Caco-2 (cell line): ENCODE measurements at regions not wholly inside any gene's neighbourhood (a gene's known extent, or its start where the extent isn't known, plus 50 kb on each side); places are given as distances from the start of the nearest gene placed in this dataset.
"Not testable (repeated sequence)": the region's sequence is repeated elsewhere in the genome, so short reads cannot be mapped to it uniquely, and the experiment has no call there.

ENCODE experiments used
- BruUV-seq: library from RNA; stranded (reverse); fragments of 400-500 nt; replicated peaks from 2 replicates; lab custom pipeline; 2021; lab: Mats Ljungman, UMichigan
- CTCF ChIA-PET: fragments of 300-600 bp; sonication (Branson Sonifier 250); formaldehyde crosslinking; loops from one replicate; lab custom pipeline; 2022; ENCODE audit warnings: antibody characterized with exemption; lab: Charles Lee
- POLR2A ChIA-PET: fragments of 300-600 bp; sonication (Branson Sonifier 250); formaldehyde crosslinking; loops from one replicate; lab custom pipeline; 2022; ENCODE audit warnings: antibody characterized with exemption; lab: Charles Lee
- DNase-seq, 2 experiments: peaks; one replicate each; pipeline versions ENCODE4 v3.0.0 to v3.0.0-alpha.2; 2020 to 2022
- H3K27me3 ChIP-seq: replicated peaks from 2 replicates; pipeline ENCODE4 v1.6.0; 2011; ENCODE audit warnings: low read length; ENCODE audit not compliant: control insufficient read depth, insufficient read depth
- H3K36me3 ChIP-seq: 2 replicates; pipeline ENCODE4 v1.5.1; 2011; ENCODE audit warnings: low read length; ENCODE audit not compliant: control insufficient read depth, insufficient read depth
- H3K4me1 ChIP-seq: fragments of 250-450 bp; sonication (Bioruptor Pico); 2 replicates; pipeline ENCODE4 v1.5.1; 2020; ENCODE audit warnings: mild to moderate bottlenecking
- H3K4me3 ChIP-seq: 2 replicates; pipeline ENCODE4 v1.5.1; 2011; ENCODE audit warnings: low read depth, mild to moderate bottlenecking, control low read depth, low read length
- H3K9me3 ChIP-seq: fragments of 250-450 bp; sonication (Bioruptor Pico); 2 replicates; pipeline ENCODE4 v1.5.1; 2020; ENCODE audit warnings: mild to moderate bottlenecking, moderate library complexity
- H3K27ac Mint-ChIP-seq: one replicate; pipeline ENCODE4 v1.8.0; 2022; ENCODE audit warnings: mixed read lengths; ENCODE audit not compliant: unreplicated experiment
- H3K27me3 Mint-ChIP-seq: one replicate; pipeline ENCODE4 v1.8.0; 2022; ENCODE audit warnings: mixed read lengths; ENCODE audit not compliant: insufficient read depth, unreplicated experiment
- H3K36me3 Mint-ChIP-seq: one replicate; pipeline ENCODE4 v1.8.0; 2022; ENCODE audit warnings: mild to moderate bottlenecking, mixed read lengths; ENCODE audit not compliant: insufficient read depth, unreplicated experiment
- H3K4me1 Mint-ChIP-seq: one replicate; pipeline ENCODE4 v1.8.0; 2022; ENCODE audit warnings: low read depth, mixed read lengths; ENCODE audit not compliant: unreplicated experiment
- H3K4me3 Mint-ChIP-seq: one replicate; pipeline ENCODE4 v1.8.0; 2022; ENCODE audit warnings: mild to moderate bottlenecking, moderate library complexity, mixed read lengths; ENCODE audit not compliant: unreplicated experiment
- H3K9me3 Mint-ChIP-seq: one replicate; pipeline ENCODE4 v1.8.0; 2022; ENCODE audit warnings: mixed read lengths; ENCODE audit not compliant: unreplicated experiment
- CTCF ChIP-seq, 2 experiments: fragments of 200-600 bp in 1 of 2; IDR thresholded peaks; 1 replicate in 1 of 2; 2 replicates in 1 of 2; pipeline versions ENCODE4 v1.5.1 to v1.8.0; 2011 to 2022; ENCODE audit warnings: antibody characterized with exemption in 1 of 2, control low read depth in 1 of 2, inconsistent platforms in 1 of 2, low read depth in 1 of 2, low read length in 1 of 2, mild to moderate bottlenecking in 1 of 2, moderate library complexity in 1 of 2; ENCODE audit not compliant: insufficient read depth in 1 of 2, severe bottlenecking in 1 of 2, unreplicated experiment in 1 of 2
- intact Hi-C: fragments of 100-400 bp; cut with micrococcal nuclease; formaldehyde crosslinking; loops from one replicate; pipeline ENCODE4 v1.10.0; 2022; ENCODE audit not compliant: unreplicated experiment

GRCh38 chr1:108314815-108315214 lies 70.9 kb upstream of the NBPF4 start:
- H3K4me1 Mint-ChIP-seq: peaks cover 7% of the 10 kb centered on the region

GRCh38 chr1:108316545-108316944 lies 72.7 kb upstream of the NBPF4 start:
- Histone ChIP-seq H3K4me3 (no peak overlapping the region), H3K36me3 (no peaks in the 10 kb centered on the region), H3K27me3 (no peaks in the 10 kb centered on the region), H3K9me3 (no peaks in the 10 kb centered on the region), H3K4me1 (no peaks in the 10 kb centered on the region)
- Mint-ChIP-seq H3K27me3 (no peaks in the 10 kb centered on the region), H3K36me3 (no peaks in the 10 kb centered on the region), H3K9me3 (no peaks in the 10 kb centered on the region), H3K4me3 (no peak overlapping the region), H3K27ac (no peak overlapping the region), H3K4me1 (peaks cover 7% of the 10 kb centered on the region)
- BruUV-seq: no TSS peak
- intact Hi-C loops: no loop called here
- peak in 1 of 2 experiments; percentile 8 for DNase-seq
- ChIA-PET POLR2A (no interaction called here), CTCF (no interaction called here)
- no peak for TF ChIP-seq CTCF (IDR thresholded peaks at IDR 0.05; ENCODE audit: insufficient read depth in 1 of 2, low read depth in 1 of 2, low read length in 1 of 2, severe bottlenecking in 1 of 2, unreplicated experiment in 1 of 2)

More at GRCh38 chr1:108314815-108315214, 70.9 kb upstream of the NBPF4 start:
- H3K9me3 Mint-ChIP-seq: no peaks in the 10 kb centered on the region
- no peak for TF ChIP-seq CTCF (IDR thresholded peaks at IDR 0.05; ENCODE audit: insufficient read depth in 1 of 2, low read depth in 1 of 2, low read length in 1 of 2, severe bottlenecking in 1 of 2, unreplicated experiment in 1 of 2)
- H3K4me3 Mint-ChIP-seq: no peak overlapping the region
- POLR2A ChIA-PET: no interaction called here
- H3K27ac Mint-ChIP-seq: no peak overlapping the region
- CTCF ChIA-PET: no interaction called here
- Histone ChIP-seq H3K4me3 (no peak overlapping the region), H3K36me3 (no peaks in the 10 kb centered on the region), H3K9me3 (no peaks in the 10 kb centered on the region), H3K27me3 (no peaks in the 10 kb centered on the region), H3K4me1 (no peaks in the 10 kb centered on the region)
- DNase-seq: no peak
- no peaks in the 10 kb centered on the region for H3K27me3 Mint-ChIP-seq
- intact Hi-C loops: no loop called here
- no TSS peak for BruUV-seq
- no peaks in the 10 kb centered on the region for H3K36me3 Mint-ChIP-seq

- intact Hi-C loops: no loop called here
- H3K4me1 Mint-ChIP-seq: no peaks in the 10 kb centered on the region
- H3K27me3 ChIP-seq: no peaks in the 10 kb centered on the region
- H3K4me3 ChIP-seq: no peak overlapping the region
- no peaks in the 10 kb centered on the region for H3K9me3 ChIP-seq
- H3K36me3 Mint-ChIP-seq: no peaks in the 10 kb centered on the region
- no peaks in the 10 kb centered on the region for H3K27me3 Mint-ChIP-seq
- ChIA-PET CTCF (no interaction called here), POLR2A (no interaction called here)
- no peak overlapping the region for H3K27ac Mint-ChIP-seq
- H3K9me3 Mint-ChIP-seq: peaks cover 11% of the 10 kb centered on the region
- BruUV-seq: no TSS peak
- H3K36me3 ChIP-seq: no peaks in the 10 kb centered on the region
- DNase-seq: no peak
- H3K4me1 ChIP-seq: no peaks in the 10 kb centered on the region
- TF ChIP-seq CTCF (IDR thresholded peaks at IDR 0.05; ENCODE audit: insufficient read depth in 1 of 2, low read depth in 1 of 2, low read length in 1 of 2, severe bottlenecking in 1 of 2, unreplicated experiment in 1 of 2): no peak
- H3K4me3 Mint-ChIP-seq: no peak overlapping the region
Measured at GRCh38 chr1:108320849-108321248, 77.0 kb upstream of the NBPF4 start.

- H3K27me3 Mint-ChIP-seq, CTCF ChIA-PET, H3K27me3 ChIP-seq, H3K4me1 Mint-ChIP-seq, POLR2A ChIA-PET, DNase-seq, H3K4me3 Mint-ChIP-seq, H3K36me3 Mint-ChIP-seq, H3K9me3 ChIP-seq, intact Hi-C loops, H3K4me3 ChIP-seq, H3K4me1 ChIP-seq, BruUV-seq, H3K27ac Mint-ChIP-seq, H3K36me3 ChIP-seq: not testable (repeated sequence)
- H3K9me3 Mint-ChIP-seq: peaks cover 11% of the 10 kb centered on the region
Measured at GRCh38 chr1:108325338-108325737, 81.5 kb upstream of the NBPF4 start.
